PC-3 (cell line): ENCODE measurements at regions not wholly inside any gene's neighbourhood (a gene's known extent, or its start where the extent isn't known, plus 50 kb on each side); places are given as distances from the start of the nearest gene placed in this dataset.

Experiments used
- EZH2 ChIP-seq: fragments of 300-600 bp; sonication (generic); IDR thresholded peaks from one replicate; pipeline ENCODE4 v1.6.1; 2017; ENCODE audit warnings: antibody characterized with exemption, mild to moderate bottlenecking, low read length; ENCODE audit not compliant: unreplicated experiment
- TF ChIP-seq, protein P1 (sequence below): fragments of 300-600 bp; sonication (generic); conservative IDR thresholded peaks from 2 replicates; pipeline ENCODE4 v1.5.1; 2017; ENCODE audit warnings: antibody characterized with exemption, low read depth, mild to moderate bottlenecking, low read length

- TF ChIP-seq, protein P1, sequence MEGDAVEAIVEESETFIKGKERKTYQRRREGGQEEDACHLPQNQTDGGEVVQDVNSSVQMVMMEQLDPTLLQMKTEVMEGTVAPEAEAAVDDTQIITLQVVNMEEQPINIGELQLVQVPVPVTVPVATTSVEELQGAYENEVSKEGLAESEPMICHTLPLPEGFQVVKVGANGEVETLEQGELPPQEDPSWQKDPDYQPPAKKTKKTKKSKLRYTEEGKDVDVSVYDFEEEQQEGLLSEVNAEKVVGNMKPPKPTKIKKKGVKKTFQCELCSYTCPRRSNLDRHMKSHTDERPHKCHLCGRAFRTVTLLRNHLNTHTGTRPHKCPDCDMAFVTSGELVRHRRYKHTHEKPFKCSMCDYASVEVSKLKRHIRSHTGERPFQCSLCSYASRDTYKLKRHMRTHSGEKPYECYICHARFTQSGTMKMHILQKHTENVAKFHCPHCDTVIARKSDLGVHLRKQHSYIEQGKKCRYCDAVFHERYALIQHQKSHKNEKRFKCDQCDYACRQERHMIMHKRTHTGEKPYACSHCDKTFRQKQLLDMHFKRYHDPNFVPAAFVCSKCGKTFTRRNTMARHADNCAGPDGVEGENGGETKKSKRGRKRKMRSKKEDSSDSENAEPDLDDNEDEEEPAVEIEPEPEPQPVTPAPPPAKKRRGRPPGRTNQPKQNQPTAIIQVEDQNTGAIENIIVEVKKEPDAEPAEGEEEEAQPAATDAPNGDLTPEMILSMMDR: no peak
- no peak for TF ChIP-seq EZH2
Measured at GRCh38 chr1:29984862-29985605, 738.4 kb downstream of the MATN1 start.
